AG09319 (cell line): ENCODE measurements at regions not wholly inside any gene's neighbourhood (a gene's known extent, or its start where the extent isn't known, plus 50 kb on each side); places are given as distances from the start of the nearest gene placed in this dataset.

ENCODE experiments used
- DNase-seq: peaks from one replicate; pipeline ENCODE4 v3.0.0-alpha.2; 2010; ENCODE audit warnings: low read depth; ENCODE audit errors: extremely low read depth
- CTCF ChIP-seq: IDR thresholded peaks from 2 replicates; pipeline ENCODE4 v1.5.1; 2011; ENCODE audit warnings: low read depth, mild to moderate bottlenecking, inconsistent platforms, low read length, moderate library complexity

DNA sequence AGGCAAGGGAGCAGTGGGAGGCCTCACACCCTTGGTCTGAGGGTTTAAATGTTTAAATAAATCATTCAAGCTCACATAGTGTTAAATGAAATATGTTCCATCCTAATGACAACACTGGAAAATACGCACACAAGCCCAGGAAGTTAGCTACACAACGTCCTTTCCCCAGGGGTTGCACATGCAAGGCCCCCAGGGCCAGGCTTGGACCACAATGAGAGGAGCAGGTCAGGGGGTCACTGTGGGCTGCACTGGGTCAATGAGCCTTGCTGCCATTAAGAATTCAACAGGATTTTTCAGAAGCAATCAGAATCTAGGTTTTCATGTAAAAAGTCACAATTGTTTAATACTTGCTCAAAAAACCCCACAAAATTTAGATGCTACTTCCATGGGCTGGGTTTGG, 64.9 kb upstream of the ADCY1 start:
- no peak for DNase-seq
- TF ChIP-seq CTCF = no peak

- no peak for TF ChIP-seq CTCF
- no peak for DNase-seq
Observed at GRCh38 chr7:45511721-45512597, 62.2 kb upstream of the ADCY1 start.

- no peak for TF ChIP-seq CTCF
- no peak for DNase-seq
Observed at GRCh38 chr7:45514944-45515343, 59.2 kb upstream of the ADCY1 start.

GRCh38 chr7:45515346-45515745, 58.8 kb upstream of the ADCY1 start:
- no peak for TF ChIP-seq CTCF
- DNase-seq = no peak
